ENCODE measurements at regions not wholly inside any gene's neighbourhood (a gene's known extent, or its start where the extent isn't known, plus 50 kb on each side); places are given as distances from the start of the nearest gene placed in this dataset.
A peak's percentile ranks its signal among the peaks of the same experiment; 100 is the strongest.

DNA sequence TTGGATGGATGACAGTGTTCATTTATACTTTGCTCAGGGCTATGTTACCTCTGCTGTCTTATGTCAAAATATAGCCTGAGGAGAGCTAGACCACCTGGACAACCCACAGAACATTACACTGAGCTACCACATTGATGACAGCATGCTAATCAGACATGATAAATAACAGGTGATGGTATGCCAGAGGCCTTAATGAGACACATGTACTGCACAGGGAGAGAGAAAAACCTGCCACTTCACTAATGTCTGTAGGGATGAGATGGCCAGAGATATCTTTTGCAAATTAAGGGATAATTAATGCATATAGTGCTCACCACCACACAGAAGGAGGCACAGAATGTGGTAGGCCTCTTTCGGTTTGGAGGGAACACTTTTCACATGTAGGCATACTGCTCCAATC lies 1122.6 kb upstream of the POT1 start:
- Histone ChIP-seq H3K4me3 (ENCODE audit: low read length in 2 of 2) (no peak overlapping the region), H3K27me3 (ENCODE audit: control insufficient read depth in 2 of 2, insufficient read depth in 1 of 2, low read length in 1 of 2) (no peaks in the 10 kb centered on the region), H3K4me1 (ENCODE audit: control insufficient read depth in 2 of 2, insufficient read depth in 2 of 2, low read length in 2 of 2) (no peaks in the 10 kb centered on the region), H3K27ac (ENCODE audit: low read depth in 1 of 2, low read length in 1 of 2) (no peak overlapping the region), H3K36me3 (ENCODE audit: control insufficient read depth in 2 of 2, insufficient read depth in 2 of 2, low read length in 1 of 2) (no peaks in the 10 kb centered on the region), H3K9me3 (ENCODE audit: control insufficient read depth in 2 of 2, insufficient read depth in 1 of 2, low read length in 1 of 2) (no peaks in the 10 kb centered on the region)
- 98% methylated on average over 1 of the region's 1 CpG for WGBS
- no peak for DNase-seq (ENCODE audit: low read depth in 6 of 9, low spot score in 9 of 9)

DNA sequence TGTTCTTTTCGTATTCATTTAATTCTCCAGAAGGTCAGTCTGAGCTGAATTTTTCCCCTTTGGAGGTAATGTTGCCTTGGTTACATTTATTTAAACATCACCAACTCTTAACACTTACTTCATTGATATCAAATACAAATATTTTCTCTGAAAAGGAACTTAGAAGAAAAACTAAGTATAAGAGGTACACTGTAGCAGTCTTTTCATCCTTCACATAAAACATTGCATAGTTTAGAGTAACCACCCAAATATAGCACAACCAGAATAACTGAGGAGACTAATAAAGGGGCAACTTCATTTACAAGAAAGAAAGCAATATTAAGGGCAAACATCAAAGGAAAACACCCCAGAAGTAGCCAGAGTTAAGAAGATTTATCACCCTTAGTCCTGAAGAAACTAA lies 1115.0 kb upstream of the POT1 start:
- H3K27me3 ChIP-seq (ENCODE audit: control insufficient read depth in 2 of 2, insufficient read depth in 1 of 2, low read length in 1 of 2) = no peaks in the 10 kb centered on the region
- no peak overlapping the region for H3K27ac ChIP-seq (ENCODE audit: low read depth in 1 of 2, low read length in 1 of 2)
- no peak overlapping the region for H3K4me3 ChIP-seq (ENCODE audit: low read length in 2 of 2)
- no peaks in the 10 kb centered on the region for H3K4me1 ChIP-seq (ENCODE audit: control insufficient read depth in 2 of 2, insufficient read depth in 2 of 2, low read length in 2 of 2)
- no peaks in the 10 kb centered on the region for H3K36me3 ChIP-seq (ENCODE audit: control insufficient read depth in 2 of 2, insufficient read depth in 2 of 2, low read length in 1 of 2)
- peaks cover 0 to 10% of the 10 kb centered on the region in 2 donors for H3K9me3 ChIP-seq (ENCODE audit: control insufficient read depth in 2 of 2, insufficient read depth in 1 of 2, low read length in 1 of 2)
- 94% methylated on average over 1 of the region's 1 CpG for WGBS
- no peak for DNase-seq (ENCODE audit: low read depth in 6 of 9, low spot score in 9 of 9)

- Histone ChIP-seq H3K9me3 (ENCODE audit: control insufficient read depth in 2 of 2, insufficient read depth in 1 of 2, low read length in 1 of 2) (peaks cover 0 to 10% of the 10 kb centered on the region in 2 donors), H3K27me3 (ENCODE audit: control insufficient read depth in 2 of 2, insufficient read depth in 1 of 2, low read length in 1 of 2) (no peaks in the 10 kb centered on the region), H3K27ac (ENCODE audit: low read depth in 1 of 2, low read length in 1 of 2) (no peak overlapping the region), H3K4me3 (ENCODE audit: low read length in 2 of 2) (no peak overlapping the region), H3K4me1 (ENCODE audit: control insufficient read depth in 2 of 2, insufficient read depth in 2 of 2, low read length in 2 of 2) (no peaks in the 10 kb centered on the region), H3K36me3 (ENCODE audit: control insufficient read depth in 2 of 2, insufficient read depth in 2 of 2, low read length in 1 of 2) (no peaks in the 10 kb centered on the region)
- DNase-seq (ENCODE audit: low read depth in 6 of 9, low spot score in 9 of 9) = no peak
- WGBS = 92% methylated on average over 5 of the region's 5 CpGs
Measured at GRCh38 chr7:126041472-126041871, 1111.8 kb upstream of the POT1 start.

DNA sequence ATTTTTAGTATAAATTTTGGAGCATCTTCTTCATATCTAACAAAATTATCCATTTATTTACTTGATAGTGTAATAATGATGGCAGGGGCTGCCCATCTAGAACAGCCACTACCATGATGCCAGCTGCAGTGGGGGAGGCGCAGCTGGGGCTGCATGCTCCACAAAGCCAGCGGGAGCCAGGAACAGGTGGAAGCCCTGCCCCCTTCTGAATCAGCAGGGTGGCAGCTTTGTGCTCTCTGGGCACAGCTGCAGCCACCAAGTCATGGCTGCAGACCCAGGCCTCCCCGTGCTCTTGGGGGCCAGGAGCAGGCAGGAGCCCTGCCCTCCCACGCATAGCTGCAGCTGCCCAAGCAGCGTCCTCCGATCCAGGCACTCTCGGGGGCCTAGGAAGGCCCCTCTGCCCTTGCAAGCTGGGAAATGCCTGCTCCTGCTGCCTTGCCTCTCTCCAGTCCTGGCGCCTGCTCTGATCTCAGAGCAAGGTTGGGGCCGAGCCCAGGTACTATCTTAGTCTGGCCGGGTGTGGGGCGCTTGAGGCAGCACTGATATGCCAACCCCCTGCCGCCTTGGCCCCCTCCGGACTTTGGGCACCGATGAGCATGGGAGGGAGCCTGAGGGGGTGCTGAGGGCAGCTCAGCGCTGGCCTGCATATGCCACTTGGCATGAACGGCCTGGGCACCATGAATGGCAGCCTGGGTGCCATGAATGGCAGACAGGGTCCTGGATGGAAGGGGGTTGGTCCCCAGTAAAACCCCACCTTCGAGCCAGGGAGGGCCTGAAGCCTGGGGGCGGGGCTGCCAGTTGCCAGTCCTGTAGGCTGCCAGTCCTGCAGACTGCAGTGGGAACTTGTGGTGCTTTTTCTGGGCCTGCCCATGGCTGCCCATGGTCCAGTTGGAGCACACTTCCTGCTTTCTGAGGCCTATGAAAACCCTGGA lies 1110.8 kb upstream of the POT1 start:
- no peak overlapping the region for H3K4me3 ChIP-seq (ENCODE audit: low read length in 2 of 2)
- no peaks in the 10 kb centered on the region for H3K27me3 ChIP-seq (ENCODE audit: control insufficient read depth in 2 of 2, insufficient read depth in 1 of 2, low read length in 1 of 2)
- H3K4me1 ChIP-seq (ENCODE audit: control insufficient read depth in 2 of 2, insufficient read depth in 2 of 2, low read length in 2 of 2) = no peaks in the 10 kb centered on the region
- DNase-seq (ENCODE audit: low read depth in 6 of 9, low spot score in 9 of 9) = no peak
- 89% methylated on average over 18 of the region's 18 CpGs for WGBS
- H3K36me3 ChIP-seq (ENCODE audit: control insufficient read depth in 2 of 2, insufficient read depth in 2 of 2, low read length in 1 of 2) = no peaks in the 10 kb centered on the region
- peaks cover 0 to 10% of the 10 kb centered on the region in 2 donors for H3K9me3 ChIP-seq (ENCODE audit: control insufficient read depth in 2 of 2, insufficient read depth in 1 of 2, low read length in 1 of 2)
- H3K27ac ChIP-seq (ENCODE audit: low read depth in 1 of 2, low read length in 1 of 2) = no peak overlapping the region

- Histone ChIP-seq H3K4me3 (ENCODE audit: low read length in 2 of 2) (no peak overlapping the region), H3K27me3 (ENCODE audit: control insufficient read depth in 2 of 2, insufficient read depth in 1 of 2, low read length in 1 of 2) (no peaks in the 10 kb centered on the region), H3K4me1 (ENCODE audit: control insufficient read depth in 2 of 2, insufficient read depth in 2 of 2, low read length in 2 of 2) (no peaks in the 10 kb centered on the region), H3K9me3 (ENCODE audit: control insufficient read depth in 2 of 2, insufficient read depth in 1 of 2, low read length in 1 of 2) (no peaks in the 10 kb centered on the region), H3K36me3 (ENCODE audit: control insufficient read depth in 2 of 2, insufficient read depth in 2 of 2, low read length in 1 of 2) (no peaks in the 10 kb centered on the region), H3K27ac (ENCODE audit: low read depth in 1 of 2, low read length in 1 of 2) (no peak overlapping the region)
- 68% methylated on average over 3 of the region's 3 CpGs for WGBS
- DNase-seq (ENCODE audit: low read depth in 6 of 9, low spot score in 9 of 9) = peak in 1 of 9 donors; percentile 1
Measured at GRCh38 chr7:126026421-126027088, 1096.9 kb upstream of the POT1 start.

GRCh38 chr7:126022452-126022851 lies 1092.8 kb upstream of the POT1 start:
- no peak for DNase-seq (ENCODE audit: low read depth in 6 of 9, low spot score in 9 of 9)
- H3K9me3 ChIP-seq (ENCODE audit: control insufficient read depth in 2 of 2, insufficient read depth in 1 of 2, low read length in 1 of 2) = no peaks in the 10 kb centered on the region
- no peaks in the 10 kb centered on the region for H3K36me3 ChIP-seq (ENCODE audit: control insufficient read depth in 2 of 2, insufficient read depth in 2 of 2, low read length in 1 of 2)
- H3K4me3 ChIP-seq (ENCODE audit: low read length in 2 of 2) = no peak overlapping the region
- H3K27me3 ChIP-seq (ENCODE audit: control insufficient read depth in 2 of 2, insufficient read depth in 1 of 2, low read length in 1 of 2) = no peaks in the 10 kb centered on the region
- H3K4me1 ChIP-seq (ENCODE audit: control insufficient read depth in 2 of 2, insufficient read depth in 2 of 2, low read length in 2 of 2) = no peaks in the 10 kb centered on the region
- H3K27ac ChIP-seq (ENCODE audit: low read depth in 1 of 2, low read length in 1 of 2) = no peak overlapping the region

GRCh38 chr7:126016722-126017121 lies 1087.1 kb upstream of the POT1 start:
- no peaks in the 10 kb centered on the region for H3K36me3 ChIP-seq (ENCODE audit: control insufficient read depth in 2 of 2, insufficient read depth in 2 of 2, low read length in 1 of 2)
- WGBS = 92% methylated on average over 1 of the region's 1 CpG
- no peaks in the 10 kb centered on the region for H3K9me3 ChIP-seq (ENCODE audit: control insufficient read depth in 2 of 2, insufficient read depth in 1 of 2, low read length in 1 of 2)

DNA sequence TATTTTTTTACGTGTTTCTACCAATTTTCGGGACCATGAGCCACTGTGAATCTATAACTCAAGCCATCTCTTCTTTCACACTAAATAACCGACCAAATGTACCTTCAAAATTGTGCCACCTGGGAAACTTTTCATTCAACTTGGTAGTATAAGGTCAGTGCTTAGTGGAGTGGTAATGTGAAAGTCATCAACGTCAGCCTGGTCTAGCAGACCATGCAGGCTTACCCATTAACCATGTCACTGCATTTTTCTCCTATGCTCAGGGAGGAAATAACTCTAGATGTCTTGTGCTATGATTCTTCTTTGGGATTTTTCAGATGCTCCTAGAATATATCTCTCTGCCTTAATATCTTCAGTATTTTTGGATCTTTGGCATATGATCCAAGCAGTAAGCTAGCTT lies 1075.4 kb upstream of the POT1 start:
- H3K4me1 ChIP-seq (ENCODE audit: control insufficient read depth in 2 of 2, insufficient read depth in 2 of 2, low read length in 2 of 2) = no peaks in the 10 kb centered on the region
- DNase-seq (ENCODE audit: low read depth in 6 of 9, low spot score in 9 of 9) = no peak
- H3K27ac ChIP-seq (ENCODE audit: low read depth in 1 of 2, low read length in 1 of 2) = no peak overlapping the region
- no peaks in the 10 kb centered on the region for H3K9me3 ChIP-seq (ENCODE audit: control insufficient read depth in 2 of 2, insufficient read depth in 1 of 2, low read length in 1 of 2)
- H3K4me3 ChIP-seq (ENCODE audit: low read length in 2 of 2) = no peak overlapping the region
- H3K27me3 ChIP-seq (ENCODE audit: control insufficient read depth in 2 of 2, insufficient read depth in 1 of 2, low read length in 1 of 2) = no peaks in the 10 kb centered on the region
- H3K36me3 ChIP-seq (ENCODE audit: control insufficient read depth in 2 of 2, insufficient read depth in 2 of 2, low read length in 1 of 2) = no peaks in the 10 kb centered on the region
- 84% methylated on average over 4 of the region's 4 CpGs for WGBS

More at GRCh38 chr7:126016722-126017121, 1087.1 kb upstream of the POT1 start:
- H3K4me3 ChIP-seq (ENCODE audit: low read length in 2 of 2) = no peak overlapping the region
- H3K27ac ChIP-seq (ENCODE audit: low read depth in 1 of 2, low read length in 1 of 2) = no peak overlapping the region
- no peaks in the 10 kb centered on the region for H3K4me1 ChIP-seq (ENCODE audit: control insufficient read depth in 2 of 2, insufficient read depth in 2 of 2, low read length in 2 of 2)
- DNase-seq (ENCODE audit: low read depth in 6 of 9, low spot score in 9 of 9) = no peak
- no peaks in the 10 kb centered on the region for H3K27me3 ChIP-seq (ENCODE audit: control insufficient read depth in 2 of 2, insufficient read depth in 1 of 2, low read length in 1 of 2)

GRCh38 chr7:126001349-126001748 lies 1071.7 kb upstream of the POT1 start:
- H3K4me3 ChIP-seq (ENCODE audit: low read length in 2 of 2) = no peak overlapping the region
- H3K4me1 ChIP-seq (ENCODE audit: control insufficient read depth in 2 of 2, insufficient read depth in 2 of 2, low read length in 2 of 2) = no peaks in the 10 kb centered on the region
- no peak for DNase-seq (ENCODE audit: low read depth in 6 of 9, low spot score in 9 of 9)
- WGBS = 38% methylated on average over 1 of the region's 1 CpG
- no peaks in the 10 kb centered on the region for H3K36me3 ChIP-seq (ENCODE audit: control insufficient read depth in 2 of 2, insufficient read depth in 2 of 2, low read length in 1 of 2)
- H3K9me3 ChIP-seq (ENCODE audit: control insufficient read depth in 2 of 2, insufficient read depth in 1 of 2, low read length in 1 of 2) = peaks cover 0 to 7% of the 10 kb centered on the region in 2 donors
- H3K27me3 ChIP-seq (ENCODE audit: control insufficient read depth in 2 of 2, insufficient read depth in 1 of 2, low read length in 1 of 2) = no peaks in the 10 kb centered on the region
- no peak overlapping the region for H3K27ac ChIP-seq (ENCODE audit: low read depth in 1 of 2, low read length in 1 of 2)

All from thymus (tissue), 11 donors.